AG04450 (cell line): ENCODE measurements at regions not wholly inside any gene's neighbourhood (a gene's known extent, or its start where the extent isn't known, plus 50 kb on each side); places are given as distances from the start of the nearest gene placed in this dataset.
"Not testable (repeated sequence)": the region's sequence is repeated elsewhere in the genome, so short reads cannot be mapped to it uniquely, and the experiment has no call there.

ENCODE experiments used
- CTCF ChIA-PET: fragments of 300-600, 350-600 bp; formaldehyde crosslinking; extraction: SDS; loops from one replicate; lab custom pipeline; 2022; ENCODE audit warnings: antibody characterized with exemption, inconsistent platforms; lab: Charles Lee
- POLR2A ChIA-PET: fragments of 350-600 bp; formaldehyde crosslinking; extraction: SDS; loops from one replicate; lab custom pipeline; 2021; ENCODE audit warnings: antibody characterized with exemption, inconsistent platforms; lab: Yijun Ruan, JAX
- DNase-seq: peaks from one replicate; pipeline ENCODE4 v3.0.0-alpha.2; 2011; ENCODE audit warnings: low read depth, low spot score
- H3K27ac ChIP-seq: one replicate; pipeline ENCODE4 v1.5.1; 2012; ENCODE audit warnings: low read depth, low read length, control low read depth
- H3K27me3 ChIP-seq: one replicate; pipeline ENCODE4 v1.6.0; 2012; ENCODE audit warnings: low read length; ENCODE audit not compliant: control insufficient read depth, insufficient read depth
- H3K4me3 ChIP-seq: 2 replicates; pipeline ENCODE4 v1.5.1; 2011; ENCODE audit warnings: mild to moderate bottlenecking, low read depth, low read length, control low read depth
- H3K9me3 ChIP-seq: 2 replicates; pipeline ENCODE4 v1.5.1; 2012; ENCODE audit warnings: low read length; ENCODE audit not compliant: control insufficient read depth, insufficient read depth
- CTCF ChIP-seq: IDR thresholded peaks from 2 replicates; pipeline ENCODE4 v1.5.1; 2011; ENCODE audit warnings: low read depth, low read length, control low read depth, inconsistent platforms

- peaks cover 3% of the 10 kb centered on the region for H3K27me3 ChIP-seq
- TF ChIP-seq CTCF: no peak
- ChIA-PET POLR2A (no interaction called here), CTCF (no interaction called here)
- H3K9me3 ChIP-seq: no peaks in the 10 kb centered on the region
- H3K4me3 ChIP-seq: no peak overlapping the region
- DNase-seq: no peak
- H3K27ac ChIP-seq: no peak overlapping the region
Observed at GRCh38 chr3:125767641-125768040, 172.3 kb upstream of the OSBPL11 start.

- H3K4me3 ChIP-seq, H3K27ac ChIP-seq, H3K27me3 ChIP-seq, DNase-seq, CTCF ChIA-PET, POLR2A ChIA-PET, H3K9me3 ChIP-seq: not testable (repeated sequence)
Observed at GRCh38 chr3:125768821-125769220, 173.5 kb upstream of the OSBPL11 start.

- H3K4me3 ChIP-seq, DNase-seq, CTCF ChIA-PET, POLR2A ChIA-PET, H3K27me3 ChIP-seq, H3K27ac ChIP-seq, H3K9me3 ChIP-seq: not testable (repeated sequence)
Observed at GRCh38 chr3:125771506-125771905, 176.2 kb upstream of the OSBPL11 start.

- H3K27ac ChIP-seq, CTCF ChIA-PET, H3K9me3 ChIP-seq, DNase-seq, H3K4me3 ChIP-seq, H3K27me3 ChIP-seq, POLR2A ChIA-PET: not testable (repeated sequence)
Observed at GRCh38 chr3:125774433-125775034, 179.2 kb upstream of the OSBPL11 start.

- H3K9me3 ChIP-seq, CTCF ChIA-PET, H3K27me3 ChIP-seq, DNase-seq, H3K27ac ChIP-seq, POLR2A ChIA-PET, H3K4me3 ChIP-seq: not testable (repeated sequence)
Observed at GRCh38 chr3:125775106-125775505, 179.8 kb upstream of the OSBPL11 start.

GRCh38 chr3:125775606-125776294 is 180.5 kb upstream of the OSBPL11 start:
- H3K9me3 ChIP-seq, H3K4me3 ChIP-seq, POLR2A ChIA-PET, H3K27ac ChIP-seq, DNase-seq, H3K27me3 ChIP-seq, CTCF ChIA-PET: not testable (repeated sequence)

- POLR2A ChIA-PET, CTCF ChIA-PET, DNase-seq, H3K27ac ChIP-seq, H3K9me3 ChIP-seq, H3K4me3 ChIP-seq, H3K27me3 ChIP-seq: not testable (repeated sequence)
Observed at GRCh38 chr3:125779276-125779675, 184.0 kb upstream of the OSBPL11 start.

GRCh38 chr3:125779918-125780317 is 184.6 kb upstream of the OSBPL11 start:
- DNase-seq, POLR2A ChIA-PET, H3K9me3 ChIP-seq, H3K27me3 ChIP-seq, H3K4me3 ChIP-seq, CTCF ChIA-PET, H3K27ac ChIP-seq: not testable (repeated sequence)

GRCh38 chr3:125781678-125782077 is 186.4 kb upstream of the OSBPL11 start:
- H3K9me3 ChIP-seq, CTCF ChIA-PET, H3K27ac ChIP-seq, DNase-seq, POLR2A ChIA-PET, H3K4me3 ChIP-seq, H3K27me3 ChIP-seq: not testable (repeated sequence)

GRCh38 chr3:125790312-125790711 is 178.7 kb upstream of the ROPN1B start:
- H3K27ac ChIP-seq, H3K9me3 ChIP-seq, CTCF ChIA-PET, H3K4me3 ChIP-seq, DNase-seq, POLR2A ChIA-PET, H3K27me3 ChIP-seq: not testable (repeated sequence)

GRCh38 chr3:125791021-125791420 is 178.0 kb upstream of the ROPN1B start:
- DNase-seq, H3K9me3 ChIP-seq, H3K4me3 ChIP-seq, POLR2A ChIA-PET, H3K27ac ChIP-seq, H3K27me3 ChIP-seq, CTCF ChIA-PET: not testable (repeated sequence)
